ENCODE measurements at regions not wholly inside any gene's neighbourhood (a gene's known extent, or its start where the extent isn't known, plus 50 kb on each side); places are given as distances from the start of the nearest gene placed in this dataset.

- H3K4me2 ChIP-seq (ENCODE audit: insufficient read depth, low read length) = peak overlapping the region; percentile 82
- no peaks in the 10 kb centered on the region for H3K36me3 ChIP-seq (ENCODE audit: control insufficient read depth in 2 of 2, extremely low read depth in 1 of 2, insufficient read depth in 2 of 2, low read length in 2 of 2)
- BruUV-seq (replicated peaks) = no TSS peak
- dilution Hi-C loops (cut with MboI; ENCODE audit: extremely low pct_ligation_motif_present, low sequenced_read_pairs) = no loop called here
- peaks cover 2% of the 10 kb centered on the region for H3K79me2 ChIP-seq (ENCODE audit: control insufficient read depth, insufficient read depth, low read length)
- peak overlapping the region; percentile 57 to 85 (median 72) for H3K4me3 ChIP-seq (replicated peaks in 1 of 3; ENCODE audit: insufficient read depth in 1 of 3, low read depth in 1 of 3, low read length in 3 of 3)
- no peaks in the 10 kb centered on the region for H3K4me1 ChIP-seq (ENCODE audit: control insufficient read depth, extremely low read depth, insufficient read depth, low read length)
- TF ChIP-seq POLR2A (IDR thresholded peaks at IDR 0.05; ENCODE audit: low read depth, low read length) (no peak), GATA2 (IDR thresholded peaks at IDR 0.05; ENCODE audit: insufficient read depth, insufficient read length, low read depth, low read length) (no peak), MYC (IDR thresholded peaks at IDR 0.05; ENCODE audit: low read depth, low read length) (no peak), MAX (IDR thresholded peaks at IDR 0.05; ENCODE audit: insufficient read depth, insufficient read length) (no peak), FOS (IDR thresholded peaks at IDR 0.05; ENCODE audit: borderline replicate concordance, insufficient read depth, low read length) (no peak), JUN (IDR thresholded peaks at IDR 0.05; ENCODE audit: borderline replicate concordance, insufficient read depth, insufficient read length, low read depth) (no peak), EZH2 (IDR thresholded peaks at IDR 0.05; ENCODE audit: borderline replicate concordance, low read depth, low read length, severe bottlenecking) (no peak), CTCF (IDR thresholded peaks at IDR 0.05; ENCODE audit: extremely low read depth in 1 of 2, insufficient read depth in 1 of 2, low read depth in 1 of 2, low read length in 2 of 2) (no peak)
- ChIA-PET POLR2A (no interaction called here), CTCF (interaction anchor here (0.6 kb wide), 1 partner anchor 20 kb away, joined by 4 read pairs; no protein-coding TSS in a partner anchor)
- peak overlapping the region; percentile 68 for H3K27ac ChIP-seq (ENCODE audit: insufficient read depth, low read depth, low read length)
- intact Hi-C loops (cut with micrococcal nuclease) = loop anchor here (1.0 to 10.0 kb wide), 4 partner anchors 131 to 294 kb away; no protein-coding TSS in a partner anchor
- no peaks in the 10 kb centered on the region for H3K9me1 ChIP-seq (replicated peaks; ENCODE audit: control insufficient read depth, extremely low read depth, insufficient read depth, low read length)
- DNase-seq (ENCODE audit: low read depth, low spot score) (peak; percentile 13), FAIRE-seq (no peak)
- no peaks in the 10 kb centered on the region for H4K20me1 ChIP-seq (replicated peaks; ENCODE audit: control insufficient read depth, extremely low read depth, insufficient read depth, low read length)
- H3K9me3 ChIP-seq (replicated peaks; ENCODE audit: control insufficient read depth, insufficient read depth, low read length) = no peaks in the 10 kb centered on the region
- no peaks in the 10 kb centered on the region for H3K27me3 ChIP-seq (ENCODE audit: control insufficient read depth in 2 of 2, insufficient read depth in 2 of 2, low read length in 2 of 2)
- peak overlapping the region; percentile 68 for H3K9ac ChIP-seq (replicated peaks; ENCODE audit: extremely low read depth, insufficient read depth, low read length)
- peak overlapping the region; percentile 99 for H2AFZ ChIP-seq (ENCODE audit: low read depth, low read length)
These were observed 216.3 kb upstream of the DTNA start for GRCh38 chr18:34493566-34494358.

All from endothelial cell of umbilical vein (primary cell).